Bronchial epithelial cell (primary cell): ENCODE measurements at regions not wholly inside any gene's neighbourhood (a gene's known extent, or its start where the extent isn't known, plus 50 kb on each side); places are given as distances from the start of the nearest gene placed in this dataset.

ENCODE experiments used
- DNase-seq: peaks from one replicate; pipeline ENCODE4 v3.0.0-alpha.2; 2010; ENCODE audit warnings: low read depth
- FAIRE-seq: peaks from 2 replicates; lab custom pipeline; 2011; peaks lifted over from hg19 to GRCh38; lab: Jason Lieb, UNC
- H3K27me3 ChIP-seq: 2 replicates; pipeline ENCODE4 v1.5.1; 2011; ENCODE audit warnings: low read length; ENCODE audit not compliant: control insufficient read depth, insufficient read depth
- H3K36me3 ChIP-seq: 2 replicates; pipeline ENCODE4 v1.5.1; 2011; ENCODE audit warnings: low read length; ENCODE audit not compliant: control insufficient read depth, insufficient read depth
- H3K4me3 ChIP-seq: 2 replicates; pipeline ENCODE4 v1.5.1; 2011; ENCODE audit warnings: mild to moderate bottlenecking, low read depth, low read length, control low read depth
- TF ChIP-seq, protein P1 (sequence below): IDR thresholded peaks from 2 replicates; pipeline ENCODE4 v1.5.1; 2011; ENCODE audit warnings: mild to moderate bottlenecking, moderate library complexity, low read length, control low read depth, inconsistent platforms; ENCODE audit not compliant: insufficient read depth, severe bottlenecking

DNA sequence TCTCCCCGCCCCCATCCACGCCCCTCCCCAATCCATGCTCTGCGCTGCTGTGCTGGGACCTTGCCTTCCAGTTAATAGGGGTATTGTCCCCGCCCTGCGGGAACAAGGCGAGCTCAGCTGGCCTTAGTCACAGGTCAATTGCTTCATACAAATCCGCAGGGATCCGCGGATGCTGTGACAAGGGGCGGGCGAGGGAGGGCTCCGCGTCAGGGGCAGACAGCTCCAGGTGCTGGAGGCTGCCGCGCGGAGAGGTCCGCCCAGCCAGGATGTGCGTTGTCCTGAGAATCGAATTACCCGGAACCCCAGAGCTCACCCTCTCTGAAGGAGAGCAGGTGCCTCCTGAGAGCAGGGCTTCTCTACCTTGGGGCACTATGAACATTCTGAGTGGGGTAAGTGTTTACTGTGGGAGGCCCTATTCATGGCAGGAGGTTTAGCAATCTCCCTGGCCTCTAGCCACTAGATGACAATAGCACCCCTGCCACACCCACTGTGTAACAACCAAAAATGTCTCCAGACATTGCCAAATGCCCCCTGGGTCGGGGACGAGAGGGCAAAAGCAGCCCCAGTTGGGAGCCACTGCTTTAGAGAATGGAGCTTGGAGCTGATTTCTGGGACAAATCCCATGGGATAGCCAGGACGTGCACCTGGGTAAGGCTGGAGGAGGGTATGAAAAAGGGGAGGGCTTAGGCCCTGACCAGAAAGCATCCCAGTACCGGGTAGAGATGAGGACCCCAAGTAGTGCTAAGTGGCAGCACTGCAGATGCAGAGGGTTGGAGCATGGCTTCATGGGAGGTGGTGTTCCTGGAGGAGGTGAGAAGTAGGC is 138.2 kb downstream of the CYLD start:
- peak; percentile 33 for DNase-seq
- Histone ChIP-seq H3K27me3 (no peaks in the 10 kb centered on the region), H3K36me3 (no peaks in the 10 kb centered on the region), H3K4me3 (no peak overlapping the region)
- TF ChIP-seq, protein P1, sequence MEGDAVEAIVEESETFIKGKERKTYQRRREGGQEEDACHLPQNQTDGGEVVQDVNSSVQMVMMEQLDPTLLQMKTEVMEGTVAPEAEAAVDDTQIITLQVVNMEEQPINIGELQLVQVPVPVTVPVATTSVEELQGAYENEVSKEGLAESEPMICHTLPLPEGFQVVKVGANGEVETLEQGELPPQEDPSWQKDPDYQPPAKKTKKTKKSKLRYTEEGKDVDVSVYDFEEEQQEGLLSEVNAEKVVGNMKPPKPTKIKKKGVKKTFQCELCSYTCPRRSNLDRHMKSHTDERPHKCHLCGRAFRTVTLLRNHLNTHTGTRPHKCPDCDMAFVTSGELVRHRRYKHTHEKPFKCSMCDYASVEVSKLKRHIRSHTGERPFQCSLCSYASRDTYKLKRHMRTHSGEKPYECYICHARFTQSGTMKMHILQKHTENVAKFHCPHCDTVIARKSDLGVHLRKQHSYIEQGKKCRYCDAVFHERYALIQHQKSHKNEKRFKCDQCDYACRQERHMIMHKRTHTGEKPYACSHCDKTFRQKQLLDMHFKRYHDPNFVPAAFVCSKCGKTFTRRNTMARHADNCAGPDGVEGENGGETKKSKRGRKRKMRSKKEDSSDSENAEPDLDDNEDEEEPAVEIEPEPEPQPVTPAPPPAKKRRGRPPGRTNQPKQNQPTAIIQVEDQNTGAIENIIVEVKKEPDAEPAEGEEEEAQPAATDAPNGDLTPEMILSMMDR: no peak
- FAIRE-seq: no peak

DNA sequence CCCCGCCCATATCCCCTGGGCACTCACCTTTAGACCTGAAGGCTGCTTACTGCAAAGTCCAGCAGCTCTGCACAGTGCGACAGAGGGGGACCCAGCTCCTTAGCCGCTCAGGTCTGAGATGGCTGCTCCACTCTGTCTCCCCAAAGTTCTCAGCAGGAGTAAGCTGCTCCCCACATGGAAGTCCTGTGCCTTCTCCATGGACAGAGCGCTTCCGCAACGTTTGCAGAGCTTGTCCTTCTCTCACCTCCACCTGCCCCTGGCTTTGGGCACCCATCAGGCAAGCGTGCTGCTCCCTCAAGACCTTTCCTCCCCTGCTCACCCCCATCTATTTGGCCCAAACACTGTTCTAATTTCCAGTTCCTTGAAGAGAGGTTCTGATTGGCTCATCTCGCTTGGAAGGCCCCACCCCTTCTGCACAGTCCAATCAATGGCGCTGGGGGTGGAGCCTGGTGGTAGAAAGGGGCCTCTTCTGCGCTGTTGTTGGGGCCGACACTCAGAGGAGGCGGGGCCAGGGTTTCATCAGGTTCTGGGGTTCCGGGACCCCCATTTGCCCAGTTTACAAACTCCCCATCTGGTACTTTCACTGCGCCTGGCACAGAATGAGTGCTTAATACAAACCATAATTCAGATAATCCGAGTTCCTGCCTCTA is 137.2 kb downstream of the CYLD start:
- FAIRE-seq (no peak), DNase-seq (no peak)
- no peak overlapping the region for H3K4me3 ChIP-seq
- no peaks in the 10 kb centered on the region for H3K36me3 ChIP-seq
- no peaks in the 10 kb centered on the region for H3K27me3 ChIP-seq
- TF ChIP-seq, protein P1: no peak

DNA sequence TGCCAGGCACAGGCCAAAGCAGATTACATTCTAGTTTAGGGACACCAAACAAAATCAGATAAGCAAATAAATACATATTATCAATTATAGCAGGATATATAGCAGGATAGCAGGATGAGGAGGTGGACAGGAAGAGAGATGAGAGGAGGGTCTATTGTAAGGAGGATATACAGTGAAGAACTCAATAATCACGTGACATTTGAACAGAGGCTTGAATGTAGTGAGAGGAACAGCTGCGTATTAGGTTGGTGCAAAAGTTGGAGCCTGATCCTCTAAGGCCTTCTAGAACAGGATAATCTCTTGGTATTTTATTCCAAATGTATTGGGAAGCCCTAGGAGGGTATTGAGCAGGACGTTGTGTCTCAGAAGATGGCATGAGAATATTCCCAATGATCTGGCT is 136.7 kb downstream of the CYLD start:
- no peak for DNase-seq
- TF ChIP-seq, protein P1: no peak
- H3K4me3 ChIP-seq: no peak overlapping the region
- H3K27me3 ChIP-seq: no peaks in the 10 kb centered on the region
- FAIRE-seq: no peak
- H3K36me3 ChIP-seq: no peaks in the 10 kb centered on the region

DNA sequence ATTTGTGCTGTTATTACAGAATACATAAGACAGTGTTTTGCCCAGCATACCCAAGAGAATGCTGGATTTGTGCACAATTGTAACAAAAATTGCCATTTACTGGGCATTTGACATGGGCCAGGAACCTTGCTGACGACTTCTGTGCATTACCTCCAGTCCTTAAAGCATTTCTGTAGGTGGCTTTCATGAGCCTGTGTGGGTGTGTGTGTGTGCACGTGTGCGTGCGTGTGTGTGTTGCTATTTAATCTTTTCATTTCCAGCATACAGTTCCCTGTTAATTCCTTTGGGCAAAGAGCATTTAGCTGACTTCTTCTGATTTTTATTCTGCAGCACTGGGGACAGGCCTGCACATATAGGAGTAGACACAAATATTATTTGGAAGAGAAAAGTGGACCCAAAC is 134.4 kb downstream of the CYLD start:
- TF ChIP-seq, protein P1: no peak
- no peak for DNase-seq
- FAIRE-seq: no peak
- no peaks in the 10 kb centered on the region for H3K27me3 ChIP-seq
- H3K4me3 ChIP-seq: no peak overlapping the region
- no peaks in the 10 kb centered on the region for H3K36me3 ChIP-seq

DNA sequence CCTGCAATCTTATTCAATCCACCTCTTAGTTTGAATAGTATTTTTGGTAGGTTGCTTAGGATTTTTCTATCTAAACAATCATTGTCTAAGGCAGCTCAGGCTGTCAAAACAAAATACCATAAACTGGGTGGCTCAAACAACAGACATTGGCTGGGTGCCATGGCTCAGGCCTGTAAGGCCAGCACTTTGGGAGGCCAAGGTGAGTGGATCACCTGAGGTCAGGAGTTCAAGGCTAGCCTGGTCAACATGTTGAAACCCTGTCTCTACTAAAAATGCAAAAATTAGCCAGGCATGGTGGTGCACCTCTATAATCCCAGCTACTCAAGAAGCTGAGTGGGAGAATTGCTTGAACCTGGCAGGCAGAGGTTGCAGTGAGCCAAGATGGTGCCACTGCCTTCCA is 126.7 kb downstream of the CYLD start:
- FAIRE-seq (no peak), DNase-seq (no peak)
- no peaks in the 10 kb centered on the region for H3K36me3 ChIP-seq
- no peak overlapping the region for H3K4me3 ChIP-seq
- TF ChIP-seq, protein P1: no peak
- no peaks in the 10 kb centered on the region for H3K27me3 ChIP-seq

DNA sequence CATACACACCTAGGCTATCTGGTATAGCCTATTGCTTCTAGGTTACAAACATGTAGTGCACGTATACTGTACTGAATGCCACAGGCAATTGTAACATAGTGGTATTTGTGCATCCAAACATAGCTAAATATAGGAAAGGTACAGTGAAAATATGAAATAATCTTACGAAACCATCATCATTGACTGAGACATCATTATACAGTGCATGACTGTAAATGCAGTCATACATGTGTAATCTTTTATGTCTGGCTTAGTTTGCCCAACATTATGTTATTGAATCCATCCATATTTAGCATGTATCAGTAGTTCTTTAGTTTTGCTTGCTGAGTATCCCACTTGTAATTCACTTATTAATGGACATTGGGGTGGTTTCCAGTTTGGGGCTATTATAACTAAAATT is 124.9 kb downstream of the CYLD start:
- H3K36me3 ChIP-seq: no peaks in the 10 kb centered on the region
- no peak for FAIRE-seq
- no peaks in the 10 kb centered on the region for H3K27me3 ChIP-seq
- DNase-seq: peak; percentile 59
- TF ChIP-seq, protein P1: no peak
- H3K4me3 ChIP-seq: no peak overlapping the region
